Naive thymus-derived CD8-positive, alpha-beta T cell (primary cell): ENCODE measurements at regions not wholly inside any gene's neighbourhood (a gene's known extent, or its start where the extent isn't known, plus 50 kb on each side); places are given as distances from the start of the nearest gene placed in this dataset.
"Not testable (repeated sequence)": the region's sequence is repeated elsewhere in the genome, so short reads cannot be mapped to it uniquely, and the experiment has no call there.

Source experiments
- ATAC-seq, 2 donors: fragments of 150-1000 bp; cut with Tn5 transposase in 1 of 2; sonication (Bioruptor Pico), chemical (Tn5 transposase) in 1 of 2; 1 replicate in 1 of 2; 2 replicates in 1 of 2; pipeline ENCODE4 v1.10.0; 2021; ENCODE audit warnings: mild to moderate bottlenecking in 2 of 2, moderate library complexity in 2 of 2
- POLR2A ChIA-PET: fragments of 350-600 bp; sonication (Branson Sonifier 250); formaldehyde crosslinking; loops from one replicate; lab custom pipeline; 2021; ENCODE audit warnings: antibody characterized with exemption; lab: Charles Lee
- DNase-seq, 10 donors: peaks; one replicate each; pipeline versions ENCODE4 v3.0.0 to v3.0.0-alpha.2; 2020 to 2022
- H3K27ac Mint-ChIP-seq, 10 donors: one replicate each; pipeline ENCODE4 v1.8.0; 2020 to 2022; ENCODE audit warnings: mild to moderate bottlenecking in 10 of 10, mixed read lengths in 10 of 10, moderate library complexity in 4 of 10, inconsistent platforms in 1 of 10
- H3K27me3 Mint-ChIP-seq, 5 donors: one replicate each; pipeline ENCODE4 v1.8.0; 2021 to 2022; ENCODE audit warnings: mixed read lengths in 5 of 5
- H3K36me3 Mint-ChIP-seq, 3 donors: one replicate each; pipeline ENCODE4 v1.8.0; 2020 to 2022; ENCODE audit warnings: mixed read lengths in 3 of 3, mild to moderate bottlenecking in 2 of 3, inconsistent platforms in 1 of 3
- H3K4me1 Mint-ChIP-seq, 4 donors: one replicate each; pipeline ENCODE4 v1.8.0; 2021 to 2022; ENCODE audit warnings: mixed read lengths in 4 of 4
- H3K4me3 Mint-ChIP-seq, 10 donors: one replicate each; pipeline ENCODE4 v1.8.0; 2020 to 2022; ENCODE audit warnings: mild to moderate bottlenecking in 10 of 10, mixed read lengths in 10 of 10, moderate library complexity in 6 of 10, inconsistent platforms in 1 of 10
- H3K9me3 Mint-ChIP-seq, 9 donors: one replicate each; pipeline ENCODE4 v1.8.0; 2020 to 2022; ENCODE audit warnings: mixed read lengths in 9 of 9, mild to moderate bottlenecking in 3 of 9, inconsistent platforms in 1 of 9, moderate library complexity in 1 of 9

DNA sequence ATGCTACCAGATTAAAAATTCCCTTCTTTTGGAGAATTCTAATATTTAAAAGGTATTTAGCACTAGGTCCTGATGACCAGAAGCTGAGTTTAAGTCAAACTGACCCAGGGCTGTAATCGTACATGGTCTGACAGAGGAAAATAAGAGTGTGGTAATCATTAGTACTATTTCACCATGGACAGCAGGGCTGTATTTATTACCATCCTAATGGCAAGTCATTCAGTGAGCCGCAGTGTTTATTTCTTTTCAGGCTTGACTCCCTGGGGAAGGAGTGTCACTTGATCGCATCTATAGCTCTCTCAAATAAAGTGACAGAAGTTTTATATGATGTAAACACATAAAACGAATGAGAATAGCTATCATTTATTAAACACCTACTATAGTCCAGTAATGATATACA lies 261.8 kb downstream of the BTG1 start:
- no peak overlapping the region for H3K27ac Mint-ChIP-seq
- ATAC-seq, result no peak
- H3K9me3 Mint-ChIP-seq, result no peaks in the 10 kb centered on the region
- DNase-seq, result no peak
- H3K4me1 Mint-ChIP-seq, result peaks cover 18 to 34% (median 21%) of the 10 kb centered on the region in 4 donors
- no peak overlapping the region for H3K4me3 Mint-ChIP-seq
- POLR2A ChIA-PET, result interaction anchor here (1.0 to 1.1 kb wide), 2 partner anchors 27 to 63 kb away, joined by 3 read pairs; no protein-coding TSS in a partner anchor
- H3K36me3 Mint-ChIP-seq, result no peaks in the 10 kb centered on the region
- H3K27me3 Mint-ChIP-seq, result no peaks in the 10 kb centered on the region

DNA sequence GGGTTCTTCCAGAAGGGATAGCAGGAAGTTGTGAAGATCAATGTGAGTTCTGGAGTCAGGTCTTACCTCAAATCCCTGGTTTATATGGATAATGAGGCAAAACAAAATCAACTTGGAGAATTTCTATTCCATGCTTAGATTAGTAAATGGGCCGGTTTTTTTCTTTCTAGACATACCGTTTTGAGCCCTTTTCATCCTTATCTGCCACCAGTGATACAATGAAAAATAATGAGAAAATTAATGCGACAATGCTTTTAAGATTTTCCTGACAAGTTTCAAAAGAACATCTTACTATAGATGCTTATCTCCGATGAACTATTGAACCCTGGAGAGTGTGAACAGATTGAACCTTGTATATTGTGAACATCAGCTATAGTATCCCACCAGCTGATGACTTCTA lies 262.7 kb downstream of the BTG1 start:
- H3K4me1 Mint-ChIP-seq, result peaks cover 18 to 38% (median 24%) of the 10 kb centered on the region in 4 donors
- H3K4me3 Mint-ChIP-seq, result no peak overlapping the region
- no peak for DNase-seq
- peak overlapping the region in 6 of 10 donors; percentile 3 to 90 (median 45) for H3K27ac Mint-ChIP-seq
- peaks cover 0 to 3% (median 0%) of the 10 kb centered on the region in 9 donors for H3K9me3 Mint-ChIP-seq
- ATAC-seq, result no peak
- H3K36me3 Mint-ChIP-seq, result no peaks in the 10 kb centered on the region
- no peaks in the 10 kb centered on the region for H3K27me3 Mint-ChIP-seq
- POLR2A ChIA-PET, result interaction anchor here (0.6 to 1.1 kb wide), 3 partner anchors 28 to 83 kb away, joined by 3 to 4 read pairs (median 3); no protein-coding TSS in a partner anchor

DNA sequence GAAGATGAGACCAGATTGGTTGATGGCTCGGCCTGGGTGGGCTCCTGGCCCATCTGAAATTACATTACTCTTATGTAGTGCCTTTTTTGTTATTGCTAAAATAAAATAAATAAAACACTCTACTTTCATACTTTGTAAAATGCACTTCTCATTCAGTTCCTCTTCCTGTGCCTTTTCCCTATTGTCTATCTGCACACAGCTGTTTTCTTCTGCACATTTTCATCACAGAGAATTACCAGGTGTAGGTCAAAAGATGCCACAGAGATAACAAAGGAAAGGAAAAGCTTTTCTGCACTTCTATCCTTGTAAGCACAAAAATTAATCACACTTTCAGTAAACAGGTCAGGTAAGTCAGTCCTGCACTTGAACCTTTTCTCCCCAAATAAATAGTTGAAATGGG lies 265.1 kb downstream of the BTG1 start:
- Mint-ChIP-seq H3K27ac (peak overlapping the region; percentile 77 to 98 (median 88)), H3K4me1 (peaks cover 35 to 61% (median 47%) of the 10 kb centered on the region in 4 donors), H3K36me3 (peaks cover 0 to 4% (median 3%) of the 10 kb centered on the region in 3 donors), H3K4me3 (peak overlapping the region in 5 of 10 donors; percentile 30 to 52 (median 39)), H3K27me3 (no peaks in the 10 kb centered on the region), H3K9me3 (peaks cover 0 to 9% (median 0%) of the 10 kb centered on the region in 9 donors)
- DNase-seq, result no peak
- ATAC-seq, result no peak
- POLR2A ChIA-PET, result interaction anchor here (0.6 to 6.9 kb wide), 2 partner anchors 264 to 328 kb away, joined by 3 to 176 read pairs; partner anchors contain the start of gene BTG1

DNA sequence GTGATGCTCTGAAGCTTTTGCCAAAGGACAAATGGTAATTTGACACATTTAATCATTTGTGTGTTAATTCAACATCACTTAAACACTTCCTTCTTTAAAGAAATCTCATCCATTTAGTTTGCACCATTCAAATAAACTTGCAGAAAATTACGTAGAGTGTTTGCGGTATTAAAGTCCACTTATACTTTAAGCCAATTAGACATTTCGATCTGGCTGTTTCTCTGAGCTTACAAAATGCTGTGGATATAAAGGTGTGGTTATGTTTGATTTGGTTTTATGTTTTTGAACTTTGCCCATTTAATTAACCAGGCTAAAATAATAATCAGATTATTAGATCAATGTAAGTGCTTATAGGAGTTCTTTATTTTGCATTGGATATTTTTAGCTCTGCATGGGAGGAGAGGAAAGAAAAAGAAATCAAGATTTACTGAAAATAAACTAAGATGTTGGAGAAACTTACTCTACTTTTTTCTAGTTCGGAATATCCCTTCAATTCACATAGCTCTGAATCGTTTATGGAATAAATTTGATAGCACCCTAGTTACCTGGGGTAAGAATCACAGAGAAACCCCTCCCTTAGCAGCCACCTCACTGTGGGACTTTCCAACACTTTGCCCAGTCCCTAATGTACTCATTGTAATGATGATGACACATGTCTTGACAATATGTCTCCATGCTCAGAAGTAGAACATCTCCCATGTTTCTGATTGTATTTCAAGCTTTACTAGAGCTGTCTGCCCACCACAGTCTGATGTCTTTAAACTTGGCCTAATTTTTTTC lies 268.0 kb downstream of the BTG1 start:
- Mint-ChIP-seq H3K4me1 (peaks cover 38 to 75% (median 65%) of the 10 kb centered on the region in 4 donors), H3K27me3 (no peaks in the 10 kb centered on the region), H3K27ac (peak overlapping the region; percentile 96 to 100 (median 99)), H3K36me3 (peaks cover 0 to 19% (median 14%) of the 10 kb centered on the region in 3 donors), H3K4me3 (peak overlapping the region; percentile 72 to 90 (median 84)), H3K9me3 (peaks cover 0 to 19% (median 8%) of the 10 kb centered on the region in 9 donors)
- ATAC-seq (peak; percentile 26 to 33), DNase-seq (peak in 8 of 10 donors; percentile 22 to 64 (median 46))
- POLR2A ChIA-PET, result interaction anchor here (0.7 to 6.9 kb wide), 32 partner anchors 10 to 521 kb away, joined by 3 to 176 read pairs (median 4); partner anchors contain the start of gene BTG1

DNA sequence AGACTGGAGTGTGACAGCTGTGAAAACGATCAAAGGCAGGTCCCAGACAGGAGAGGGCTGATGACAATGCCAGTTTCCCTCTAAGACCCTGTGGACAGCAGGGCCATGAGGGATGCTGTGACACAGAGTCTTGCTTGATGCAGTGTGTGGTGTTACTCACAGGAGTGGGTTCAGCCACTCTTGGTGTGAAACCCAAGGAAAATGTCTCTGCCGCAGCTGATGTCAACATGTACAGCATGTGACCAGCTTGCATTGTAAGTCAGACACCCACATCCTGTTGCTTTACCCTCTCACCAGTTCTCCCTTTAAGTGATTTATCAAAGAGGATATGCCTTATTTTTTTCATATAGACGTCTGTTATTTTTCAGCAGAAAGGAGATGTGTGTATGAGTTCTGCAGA lies 268.6 kb downstream of the BTG1 start:
- ATAC-seq (peak; percentile 92), DNase-seq (peak; percentile 56 to 97 (median 89))
- Mint-ChIP-seq H3K27ac (peak overlapping the region; percentile 96 to 100 (median 99)), H3K4me3 (peak overlapping the region; percentile 72 to 90 (median 84)), H3K4me1 (peaks cover 38 to 76% (median 69%) of the 10 kb centered on the region in 4 donors), H3K36me3 (peaks cover 0 to 19% (median 15%) of the 10 kb centered on the region in 3 donors), H3K27me3 (no peaks in the 10 kb centered on the region), H3K9me3 (peaks cover 3 to 19% (median 9%) of the 10 kb centered on the region in 9 donors)
- POLR2A ChIA-PET, result interaction anchor here (0.7 to 6.9 kb wide), 33 partner anchors 9 to 694 kb away, joined by 3 to 176 read pairs (median 4); partner anchors contain the start of gene BTG1

DNA sequence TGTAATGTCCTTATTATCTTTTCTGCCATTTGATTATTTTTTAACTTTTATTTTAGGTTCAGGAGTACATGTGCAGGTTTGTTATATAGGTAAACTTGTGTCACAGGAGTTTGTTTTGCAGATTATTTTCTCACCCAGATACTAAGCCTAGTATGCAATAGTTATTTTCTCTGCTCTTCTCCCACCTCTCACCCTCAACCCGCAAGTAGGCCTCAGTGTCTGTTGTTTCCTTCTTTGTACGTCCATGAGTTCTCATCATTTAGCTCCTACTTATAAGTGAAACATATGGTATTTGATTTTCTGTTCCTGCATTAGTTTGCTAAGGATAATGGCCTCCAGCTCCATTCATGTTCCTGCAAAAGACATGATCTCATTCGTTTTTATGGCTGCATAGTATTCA lies 270.0 kb downstream of the BTG1 start:
- Mint-ChIP-seq H3K4me3 (peak overlapping the region; percentile 72 to 90 (median 84)), H3K4me1 (peaks cover 47 to 85% (median 78%) of the 10 kb centered on the region in 4 donors)
- not testable (repeated sequence) for H3K27me3 Mint-ChIP-seq

DNA sequence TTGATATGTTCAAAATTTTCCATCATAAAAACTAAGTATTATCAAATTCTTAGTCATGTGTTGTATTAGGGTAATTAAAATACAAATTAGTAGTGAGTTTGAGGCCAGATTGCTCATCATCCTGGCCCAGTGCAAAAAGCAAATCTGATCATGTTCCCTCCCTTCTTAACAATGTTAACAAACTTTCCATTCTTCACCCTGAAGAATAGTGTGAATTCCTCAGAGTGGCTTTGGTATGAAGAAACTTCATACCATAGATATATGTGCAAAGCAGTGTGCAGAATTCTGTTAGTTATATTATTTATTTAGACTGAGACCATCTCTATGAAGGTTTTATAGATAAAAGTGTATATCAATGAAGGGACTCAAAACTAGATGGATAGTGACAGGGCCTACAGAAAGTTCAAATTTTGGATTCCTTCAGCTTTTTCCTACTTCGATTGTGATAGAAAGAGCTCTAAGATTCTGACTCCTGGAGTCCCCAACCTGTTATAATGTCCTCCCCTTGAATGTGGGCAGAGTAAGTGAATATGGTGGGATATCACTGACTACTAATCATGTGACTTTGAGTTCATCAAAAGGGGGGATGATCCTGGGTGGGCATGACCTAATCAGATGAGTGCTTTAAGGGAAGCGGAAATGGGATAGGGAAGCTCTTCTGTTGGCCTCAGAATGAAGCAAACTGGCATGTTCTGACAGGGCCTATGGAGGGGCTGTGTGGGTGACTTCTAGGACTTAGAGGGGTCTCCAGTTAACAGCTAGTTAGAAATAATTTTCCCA lies 271.4 kb downstream of the BTG1 start:
- Mint-ChIP-seq H3K27ac (peak overlapping the region; percentile 90 to 100 (median 99)), H3K4me3 (peak overlapping the region in 1 of 10 donors; percentile 8), H3K27me3 (no peaks in the 10 kb centered on the region), H3K4me1 (peaks cover 42 to 82% (median 72%) of the 10 kb centered on the region in 4 donors), H3K36me3 (peaks cover 0 to 19% (median 15%) of the 10 kb centered on the region in 3 donors), H3K9me3 (peaks cover 3 to 19% (median 9%) of the 10 kb centered on the region in 9 donors)
- no peak for ATAC-seq
- no peak for DNase-seq
- POLR2A ChIA-PET, result interaction anchor here (0.6 to 6.9 kb wide), 2 partner anchors 103 to 270 kb away, joined by 4 to 176 read pairs; partner anchors contain the start of gene BTG1

More for the DNA sequence above, 270.0 kb downstream of the BTG1 start:
- Mint-ChIP-seq H3K36me3 (peaks cover 0 to 19% (median 15%) of the 10 kb centered on the region in 3 donors), H3K9me3 (peaks cover 3 to 19% (median 9%) of the 10 kb centered on the region in 9 donors), H3K27ac (peak overlapping the region; percentile 96 to 100 (median 99))
- peak in 1 of 10 donors; percentile 29 for DNase-seq
- not testable (repeated sequence) for ATAC-seq
- POLR2A ChIA-PET, result interaction anchor here (1.0 to 6.9 kb wide), 8 partner anchors 8 to 695 kb away, joined by 3 to 176 read pairs (median 23); partner anchors contain the start of gene BTG1

DNA sequence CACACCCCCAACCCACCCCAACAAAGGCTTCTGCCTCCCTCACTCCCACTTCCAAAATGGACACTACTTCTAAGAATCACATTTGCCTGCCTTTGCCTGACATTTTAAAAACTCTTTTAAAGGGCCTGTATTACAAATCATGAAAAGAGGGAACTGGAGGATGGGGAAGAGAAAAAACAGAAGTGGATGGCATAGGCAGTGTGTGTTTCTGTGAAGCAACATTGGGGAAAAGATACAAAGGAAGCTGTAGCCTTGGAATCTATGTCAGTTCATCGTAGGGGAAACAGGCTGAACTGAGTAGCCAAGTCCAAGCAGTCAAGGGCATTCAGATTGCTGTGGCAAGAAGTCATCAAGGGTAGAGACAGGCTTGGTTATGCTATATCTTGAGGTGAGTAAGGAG lies 273.9 kb downstream of the BTG1 start:
- H3K36me3 Mint-ChIP-seq, result peaks cover 0 to 19% (median 15%) of the 10 kb centered on the region in 3 donors
- ATAC-seq (no peak), DNase-seq (no peak)
- H3K27ac Mint-ChIP-seq, result peak overlapping the region; percentile 63 to 96 (median 91)
- H3K9me3 Mint-ChIP-seq, result peaks cover 3 to 19% (median 9%) of the 10 kb centered on the region in 9 donors
- H3K27me3 Mint-ChIP-seq, result no peaks in the 10 kb centered on the region
- POLR2A ChIA-PET, result interaction anchor here (1.1 to 1.5 kb wide), 2 partner anchors 266 to 274 kb away, joined by 3 to 10 read pairs; partner anchors contain the start of gene BTG1
- peak overlapping the region in 8 of 10 donors; percentile 1 to 69 (median 44) for H3K4me3 Mint-ChIP-seq
- H3K4me1 Mint-ChIP-seq, result peaks cover 38 to 71% (median 61%) of the 10 kb centered on the region in 4 donors

DNA sequence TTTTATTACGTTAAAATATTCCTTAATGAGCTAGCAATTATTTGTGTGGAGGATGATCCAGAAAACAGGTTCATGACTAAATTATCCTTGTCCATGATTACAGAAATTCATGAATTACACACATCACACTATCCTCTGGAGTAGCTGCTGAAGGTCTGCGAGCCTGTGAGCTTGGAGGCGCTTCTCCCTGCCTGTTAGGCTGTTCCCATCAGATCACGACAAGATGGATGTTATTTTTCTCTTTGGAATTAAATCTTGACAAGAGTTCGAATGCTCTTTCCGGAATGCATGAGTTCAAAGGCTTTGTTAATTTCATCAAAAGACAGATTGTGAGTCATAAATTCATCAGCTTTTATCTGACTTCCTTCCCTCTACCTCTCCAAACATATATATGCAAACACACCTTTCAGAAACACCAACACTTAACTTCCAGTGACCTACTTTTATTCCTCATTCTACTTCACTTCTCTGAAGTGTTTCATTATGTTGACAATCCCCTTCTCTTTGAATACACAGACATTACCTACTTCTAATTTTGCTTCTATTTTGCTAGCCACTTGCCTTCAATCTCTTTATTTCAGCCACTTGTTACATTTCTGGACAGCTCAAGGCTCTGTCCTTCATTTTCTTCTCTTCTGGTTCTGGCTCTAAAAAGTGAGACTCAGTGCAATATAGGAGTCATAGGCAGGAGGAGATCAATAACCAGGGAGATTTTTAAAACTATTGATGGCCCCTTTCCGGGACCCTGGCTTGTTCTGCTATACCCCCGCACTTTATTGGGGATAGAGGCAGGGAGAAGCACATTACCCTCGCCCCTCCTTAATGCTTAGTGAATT lies 274.6 kb downstream of the BTG1 start:
- Mint-ChIP-seq H3K36me3 (peaks cover 0 to 19% (median 15%) of the 10 kb centered on the region in 3 donors), H3K27me3 (no peaks in the 10 kb centered on the region), H3K27ac (peak overlapping the region; percentile 63 to 96 (median 91)), H3K4me1 (peaks cover 32 to 65% (median 57%) of the 10 kb centered on the region in 4 donors), H3K9me3 (peaks cover 3 to 18% (median 9%) of the 10 kb centered on the region in 9 donors), H3K4me3 (peak overlapping the region; percentile 25 to 70 (median 44))
- peak; percentile 92 for ATAC-seq
- POLR2A ChIA-PET, result interaction anchor here (0.7 to 1.9 kb wide), 8 partner anchors 12 to 275 kb away, joined by 3 to 8 read pairs (median 4); partner anchors contain the start of gene BTG1
- peak in 4 of 10 donors; percentile 10 to 67 (median 61) for DNase-seq

DNA sequence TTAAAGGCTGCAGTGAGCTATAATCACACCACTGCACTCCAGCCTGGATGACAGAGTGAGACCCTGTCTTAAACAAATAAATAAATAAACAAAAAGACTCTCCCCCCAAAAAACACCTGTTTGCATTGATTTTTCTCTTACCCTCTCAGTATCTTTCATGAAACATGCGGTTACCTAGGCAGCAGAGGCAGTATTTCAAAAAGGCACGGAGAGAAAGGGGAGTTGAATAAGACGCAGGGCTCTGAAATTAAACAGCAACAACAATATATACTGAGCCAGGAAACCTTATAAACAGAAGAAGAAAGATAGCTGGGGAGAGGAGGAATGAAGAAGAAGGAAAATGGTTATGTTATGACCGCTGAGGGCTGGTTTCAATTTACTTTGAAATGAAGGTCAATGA lies 277.6 kb downstream of the BTG1 start:
- Mint-ChIP-seq H3K36me3 (peaks cover 0 to 2% (median 0%) of the 10 kb centered on the region in 3 donors), H3K4me3 (no peak overlapping the region), H3K9me3 (peaks cover 0 to 9% (median 0%) of the 10 kb centered on the region in 9 donors), H3K27ac (peak overlapping the region in 5 of 10 donors; percentile 31 to 59 (median 56)), H3K4me1 (peaks cover 32 to 62% (median 49%) of the 10 kb centered on the region in 4 donors), H3K27me3 (no peaks in the 10 kb centered on the region)
- POLR2A ChIA-PET, result interaction anchor here (0.5 to 2.1 kb wide), 2 partner anchors 9 to 132 kb away, joined by 4 to 19 read pairs; no protein-coding TSS in a partner anchor
- ATAC-seq (no peak), DNase-seq (no peak)

DNA sequence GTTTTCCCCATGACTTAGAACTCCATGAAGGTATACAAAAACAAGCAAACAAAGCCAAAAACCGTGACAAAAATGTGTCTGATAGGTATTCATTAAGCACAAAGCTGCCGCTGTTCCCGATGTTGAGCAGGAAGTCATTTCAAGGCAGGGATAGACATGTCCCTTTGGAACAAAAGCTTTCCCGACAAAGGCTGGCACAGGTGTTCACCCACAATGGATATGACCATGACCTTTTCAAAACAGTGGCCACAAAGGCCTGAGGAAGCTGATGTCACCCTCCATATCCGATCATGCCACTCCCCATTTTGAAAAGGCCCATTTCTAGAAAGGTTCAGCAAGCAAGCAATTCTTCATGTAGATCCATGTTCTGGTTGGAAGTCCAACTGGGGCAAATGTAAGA lies 279.1 kb downstream of the BTG1 start:
- ATAC-seq (no peak), DNase-seq (no peak)
- POLR2A ChIA-PET, result interaction anchor here (0.7 to 2.1 kb wide), 4 partner anchors 10 to 280 kb away, joined by 3 to 19 read pairs (median 4); no protein-coding TSS in a partner anchor
- Mint-ChIP-seq H3K4me1 (peaks cover 30 to 70% (median 51%) of the 10 kb centered on the region in 4 donors), H3K27ac (peak overlapping the region in 4 of 10 donors; percentile 33 to 67 (median 47)), H3K9me3 (peaks cover 0 to 4% (median 0%) of the 10 kb centered on the region in 9 donors), H3K27me3 (no peaks in the 10 kb centered on the region), H3K4me3 (no peak overlapping the region), H3K36me3 (no peaks in the 10 kb centered on the region)
